ENCODE measurements at regions not wholly inside any gene's neighbourhood (a gene's known extent, or its start where the extent isn't known, plus 50 kb on each side); places are given as distances from the start of the nearest gene placed in this dataset.

- TF ChIP-seq, protein P1, sequence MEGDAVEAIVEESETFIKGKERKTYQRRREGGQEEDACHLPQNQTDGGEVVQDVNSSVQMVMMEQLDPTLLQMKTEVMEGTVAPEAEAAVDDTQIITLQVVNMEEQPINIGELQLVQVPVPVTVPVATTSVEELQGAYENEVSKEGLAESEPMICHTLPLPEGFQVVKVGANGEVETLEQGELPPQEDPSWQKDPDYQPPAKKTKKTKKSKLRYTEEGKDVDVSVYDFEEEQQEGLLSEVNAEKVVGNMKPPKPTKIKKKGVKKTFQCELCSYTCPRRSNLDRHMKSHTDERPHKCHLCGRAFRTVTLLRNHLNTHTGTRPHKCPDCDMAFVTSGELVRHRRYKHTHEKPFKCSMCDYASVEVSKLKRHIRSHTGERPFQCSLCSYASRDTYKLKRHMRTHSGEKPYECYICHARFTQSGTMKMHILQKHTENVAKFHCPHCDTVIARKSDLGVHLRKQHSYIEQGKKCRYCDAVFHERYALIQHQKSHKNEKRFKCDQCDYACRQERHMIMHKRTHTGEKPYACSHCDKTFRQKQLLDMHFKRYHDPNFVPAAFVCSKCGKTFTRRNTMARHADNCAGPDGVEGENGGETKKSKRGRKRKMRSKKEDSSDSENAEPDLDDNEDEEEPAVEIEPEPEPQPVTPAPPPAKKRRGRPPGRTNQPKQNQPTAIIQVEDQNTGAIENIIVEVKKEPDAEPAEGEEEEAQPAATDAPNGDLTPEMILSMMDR (IDR thresholded peaks at IDR 0.05): no peak
- no peak for TF ChIP-seq POLR2AphosphoS5 (IDR thresholded peaks at IDR 0.05)
- TF ChIP-seq POLR2A (IDR thresholded peaks at IDR 0.05): no peak
Observed at GRCh38 chr1:65082346-65083040, 65.5 kb upstream of the AK4 start.

Data from sigmoid colon (tissue), 4 donors.